Activated T-helper 2 cell treated with anti-CD3 and anti-CD28 coated beads, Interferon-gamma antibody, Interleukin-2, Interleukin-4, amounts not matched to agents 10 μg/mL and 5 μg/mL and 100 μg/mL, durations not matched to agents 14 hours and 24 hours and 36 hours (primary cell): ENCODE measurements at regions not wholly inside any gene's neighbourhood (a gene's known extent, or its start where the extent isn't known, plus 50 kb on each side); places are given as distances from the start of the nearest gene placed in this dataset.

Experiments used
- DNase-seq: peaks from one replicate; pipeline ENCODE4 v3.0.0; 2021; ENCODE audit warnings: low spot score
- H3K27ac Mint-ChIP-seq: one replicate; pipeline ENCODE4 v1.8.0; 2021; ENCODE audit warnings: mixed read lengths
- H3K27me3 Mint-ChIP-seq: one replicate; pipeline ENCODE4 v1.8.0; 2021; ENCODE audit warnings: low read depth, mixed read lengths
- H3K36me3 Mint-ChIP-seq: one replicate; pipeline ENCODE4 v1.8.0; 2021; ENCODE audit warnings: low read depth, mixed read lengths
- H3K4me1 Mint-ChIP-seq: one replicate; pipeline ENCODE4 v1.8.0; 2021; ENCODE audit warnings: low read depth, mixed read lengths
- H3K4me3 Mint-ChIP-seq: one replicate; pipeline ENCODE4 v1.8.0; 2021; ENCODE audit warnings: low read depth, mild to moderate bottlenecking, moderate library complexity, mixed read lengths
- H3K9me3 Mint-ChIP-seq: one replicate; pipeline ENCODE4 v1.8.0; 2021; ENCODE audit warnings: mixed read lengths
- intact Hi-C: fragments of 100-400 bp; cut with micrococcal nuclease; formaldehyde crosslinking; loops from one replicate; pipeline ENCODE4 v1.15.1; 2023

- intact Hi-C loops, result no loop called here
- Mint-ChIP-seq H3K4me1 (peaks cover 19% of the 10 kb centered on the region), H3K36me3 (peaks cover 43% of the 10 kb centered on the region), H3K27me3 (no peaks in the 10 kb centered on the region), H3K4me3 (no peak overlapping the region), H3K9me3 (no peaks in the 10 kb centered on the region), H3K27ac (peak overlapping the region; percentile 18)
- no peak for DNase-seq
Observed at GRCh38 chr9:89721176-89721700, 116.4 kb downstream of the GADD45G start.

- Mint-ChIP-seq H3K36me3 (peaks cover 36% of the 10 kb centered on the region), H3K27ac (no peak overlapping the region), H3K9me3 (no peaks in the 10 kb centered on the region), H3K4me1 (peaks cover 16% of the 10 kb centered on the region), H3K27me3 (no peaks in the 10 kb centered on the region), H3K4me3 (no peak overlapping the region)
- no peak for DNase-seq
- intact Hi-C loops, result no loop called here
Observed at GRCh38 chr9:89721971-89722530, 117.2 kb downstream of the GADD45G start.

- H3K27me3 Mint-ChIP-seq, result no peaks in the 10 kb centered on the region
- H3K36me3 Mint-ChIP-seq, result peaks cover 32% of the 10 kb centered on the region
- no peak for DNase-seq
- H3K9me3 Mint-ChIP-seq, result no peaks in the 10 kb centered on the region
- H3K4me1 Mint-ChIP-seq, result peaks cover 13% of the 10 kb centered on the region
- intact Hi-C loops, result no loop called here
- no peak overlapping the region for H3K27ac Mint-ChIP-seq
- no peak overlapping the region for H3K4me3 Mint-ChIP-seq
Observed at GRCh38 chr9:89722712-89723111, 117.9 kb downstream of the GADD45G start.

GRCh38 chr9:89723469-89724100 is 118.8 kb downstream of the GADD45G start:
- Mint-ChIP-seq H3K4me1 (peaks cover 13% of the 10 kb centered on the region), H3K9me3 (no peaks in the 10 kb centered on the region), H3K4me3 (no peak overlapping the region), H3K27me3 (no peaks in the 10 kb centered on the region), H3K27ac (no peak overlapping the region), H3K36me3 (peaks cover 26% of the 10 kb centered on the region)
- intact Hi-C loops, result no loop called here
- no peak for DNase-seq

- peaks cover 14% of the 10 kb centered on the region for H3K4me1 Mint-ChIP-seq
- no peak for DNase-seq
- H3K9me3 Mint-ChIP-seq, result no peaks in the 10 kb centered on the region
- H3K27ac Mint-ChIP-seq, result no peak overlapping the region
- peaks cover 17% of the 10 kb centered on the region for H3K36me3 Mint-ChIP-seq
- H3K27me3 Mint-ChIP-seq, result no peaks in the 10 kb centered on the region
- H3K4me3 Mint-ChIP-seq, result no peak overlapping the region
- intact Hi-C loops, result no loop called here
Observed at GRCh38 chr9:89724659-89725058, 119.8 kb downstream of the GADD45G start.

- H3K36me3 Mint-ChIP-seq, result peaks cover 12% of the 10 kb centered on the region
- H3K27me3 Mint-ChIP-seq, result no peaks in the 10 kb centered on the region
- intact Hi-C loops, result no loop called here
- no peaks in the 10 kb centered on the region for H3K9me3 Mint-ChIP-seq
- H3K4me1 Mint-ChIP-seq, result peaks cover 9% of the 10 kb centered on the region
- no peak overlapping the region for H3K27ac Mint-ChIP-seq
- H3K4me3 Mint-ChIP-seq, result no peak overlapping the region
- no peak for DNase-seq
Observed at GRCh38 chr9:89725271-89725670, 120.5 kb downstream of the GADD45G start.

- intact Hi-C loops, result no loop called here
- H3K27me3 Mint-ChIP-seq, result no peaks in the 10 kb centered on the region
- no peaks in the 10 kb centered on the region for H3K9me3 Mint-ChIP-seq
- H3K4me1 Mint-ChIP-seq, result peaks cover 10% of the 10 kb centered on the region
- DNase-seq, result no peak
- H3K4me3 Mint-ChIP-seq, result no peak overlapping the region
- peaks cover 5% of the 10 kb centered on the region for H3K36me3 Mint-ChIP-seq
- no peak overlapping the region for H3K27ac Mint-ChIP-seq
Observed at GRCh38 chr9:89729954-89730530, 125.2 kb downstream of the GADD45G start.

- Mint-ChIP-seq H3K36me3 (no peaks in the 10 kb centered on the region), H3K27me3 (no peaks in the 10 kb centered on the region), H3K4me3 (no peak overlapping the region), H3K27ac (no peak overlapping the region), H3K4me1 (peaks cover 5% of the 10 kb centered on the region), H3K9me3 (no peaks in the 10 kb centered on the region)
- DNase-seq, result no peak
- intact Hi-C loops, result no loop called here
Observed at GRCh38 chr9:89730715-89731114, 125.9 kb downstream of the GADD45G start.

GRCh38 chr9:89731262-89732182 is 126.7 kb downstream of the GADD45G start:
- intact Hi-C loops, result no loop called here
- Mint-ChIP-seq H3K27ac (no peak overlapping the region), H3K27me3 (no peaks in the 10 kb centered on the region), H3K4me3 (no peak overlapping the region), H3K9me3 (no peaks in the 10 kb centered on the region), H3K36me3 (no peaks in the 10 kb centered on the region), H3K4me1 (peaks cover 6% of the 10 kb centered on the region)
- DNase-seq, result no peak

- DNase-seq, result no peak
- Mint-ChIP-seq H3K4me3 (no peak overlapping the region), H3K27ac (no peak overlapping the region)
Observed at GRCh38 chr9:89732295-89732938, 127.6 kb downstream of the GADD45G start.

GRCh38 chr9:89732939-89733324 is 128.1 kb downstream of the GADD45G start:
- H3K9me3 Mint-ChIP-seq, result no peaks in the 10 kb centered on the region
- intact Hi-C loops, result no loop called here
- H3K27ac Mint-ChIP-seq, result no peak overlapping the region
- no peak overlapping the region for H3K4me3 Mint-ChIP-seq
- H3K4me1 Mint-ChIP-seq, result peaks cover 17% of the 10 kb centered on the region
- no peaks in the 10 kb centered on the region for H3K27me3 Mint-ChIP-seq
- no peak for DNase-seq
- H3K36me3 Mint-ChIP-seq, result peaks cover 2% of the 10 kb centered on the region

More at GRCh38 chr9:89732295-89732938, 127.6 kb downstream of the GADD45G start:
- H3K4me1 Mint-ChIP-seq, result peaks cover 13% of the 10 kb centered on the region
- intact Hi-C loops, result no loop called here
- H3K27me3 Mint-ChIP-seq, result no peaks in the 10 kb centered on the region
- no peaks in the 10 kb centered on the region for H3K9me3 Mint-ChIP-seq
- no peaks in the 10 kb centered on the region for H3K36me3 Mint-ChIP-seq

GRCh38 chr9:89734600-89735041 is 129.8 kb downstream of the GADD45G start:
- H3K9me3 Mint-ChIP-seq, result no peaks in the 10 kb centered on the region
- no peak for DNase-seq
- no peak overlapping the region for H3K27ac Mint-ChIP-seq
- no peak overlapping the region for H3K4me3 Mint-ChIP-seq
- no peaks in the 10 kb centered on the region for H3K27me3 Mint-ChIP-seq
- H3K36me3 Mint-ChIP-seq, result peaks cover 18% of the 10 kb centered on the region
- intact Hi-C loops, result no loop called here
- H3K4me1 Mint-ChIP-seq, result peaks cover 32% of the 10 kb centered on the region
